ENCODE measurements at regions not wholly inside any gene's neighbourhood (a gene's known extent, or its start where the extent isn't known, plus 50 kb on each side); places are given as distances from the start of the nearest gene placed in this dataset.

DNA sequence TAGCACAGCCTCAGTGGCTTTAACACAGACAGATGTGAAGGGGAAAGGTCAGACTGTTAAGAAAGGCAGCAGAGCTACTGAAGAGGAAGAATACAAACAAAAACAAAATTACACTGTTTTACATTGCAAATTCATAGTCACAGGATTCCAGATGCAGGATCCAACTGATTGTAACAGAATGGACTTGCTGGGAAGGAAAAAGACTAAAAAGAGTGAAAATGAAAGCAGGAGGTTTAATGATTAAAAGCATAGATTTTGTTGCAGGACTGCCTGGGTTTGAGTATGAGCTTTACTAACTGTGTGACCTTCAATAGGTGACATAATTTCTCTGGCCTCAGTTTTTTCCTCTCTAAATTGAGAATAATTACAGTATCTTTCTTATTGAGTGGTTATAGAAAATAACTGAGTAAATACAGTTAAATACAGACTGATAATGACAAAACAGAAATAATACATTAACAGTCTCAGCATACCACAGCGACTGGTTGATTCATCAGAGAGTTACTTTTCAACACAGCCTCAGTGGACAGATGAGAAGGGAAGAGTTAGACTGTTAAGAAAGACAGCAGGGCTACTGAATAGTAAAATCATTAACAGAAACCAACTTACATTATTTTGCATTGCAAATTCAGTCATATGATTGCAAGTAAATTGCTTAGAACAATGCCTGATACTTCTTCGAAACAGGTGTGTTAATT is 704.2 kb upstream of the TENM4 start:
- no peak for DNase-seq (ENCODE audit: low read depth in 4 of 4, low spot score in 1 of 4)

- DNase-seq (ENCODE audit: low read depth in 4 of 4, low spot score in 1 of 4), result no peak
Observed at GRCh38 chr11:80136991-80137390, 696.2 kb upstream of the TENM4 start.

DNA sequence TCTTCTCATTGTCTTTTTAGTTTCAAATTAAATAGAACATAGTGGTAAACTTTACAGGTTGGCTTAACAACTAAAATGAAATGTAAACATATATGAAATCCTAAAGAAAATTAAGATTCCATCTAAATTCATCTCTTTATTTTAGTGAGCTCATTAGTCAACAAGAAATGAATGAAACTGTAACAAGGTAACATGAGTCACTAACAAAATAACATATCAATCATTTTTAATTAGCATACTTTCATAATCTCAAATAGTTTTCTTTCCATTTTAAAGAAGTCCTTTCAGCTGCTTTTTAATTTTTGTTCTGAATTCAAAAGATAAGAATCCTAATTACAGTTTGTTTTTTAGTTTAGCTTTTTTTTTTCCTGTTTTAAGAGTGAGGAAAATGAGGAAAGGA is 688.6 kb upstream of the TENM4 start:
- DNase-seq (ENCODE audit: low read depth in 4 of 4, low spot score in 1 of 4), result no peak

- no peak for DNase-seq (ENCODE audit: low read depth in 4 of 4, low spot score in 1 of 4)
Observed at GRCh38 chr11:80122211-80122610, 681.4 kb upstream of the TENM4 start.

DNA sequence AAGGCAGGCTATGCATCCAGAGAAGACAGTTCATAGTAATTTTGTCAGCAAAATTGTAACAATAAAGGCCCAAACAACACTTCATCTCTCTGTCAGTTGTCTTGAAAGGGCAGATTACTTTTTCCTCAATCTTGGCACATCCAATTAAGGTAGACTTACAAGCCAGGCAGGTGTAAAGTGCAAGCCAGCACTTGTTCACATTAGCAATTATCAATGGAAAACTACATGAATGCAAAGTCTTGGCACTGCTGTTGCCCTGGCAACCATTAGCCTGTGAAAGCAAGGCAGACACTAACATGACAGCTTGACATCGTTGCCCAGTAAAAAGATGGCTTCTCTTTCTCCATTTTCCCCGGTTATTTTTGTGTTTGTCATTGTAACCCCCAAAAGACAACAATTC is 677.2 kb upstream of the TENM4 start:
- DNase-seq (ENCODE audit: low read depth in 4 of 4, low spot score in 1 of 4), result no peak

DNA sequence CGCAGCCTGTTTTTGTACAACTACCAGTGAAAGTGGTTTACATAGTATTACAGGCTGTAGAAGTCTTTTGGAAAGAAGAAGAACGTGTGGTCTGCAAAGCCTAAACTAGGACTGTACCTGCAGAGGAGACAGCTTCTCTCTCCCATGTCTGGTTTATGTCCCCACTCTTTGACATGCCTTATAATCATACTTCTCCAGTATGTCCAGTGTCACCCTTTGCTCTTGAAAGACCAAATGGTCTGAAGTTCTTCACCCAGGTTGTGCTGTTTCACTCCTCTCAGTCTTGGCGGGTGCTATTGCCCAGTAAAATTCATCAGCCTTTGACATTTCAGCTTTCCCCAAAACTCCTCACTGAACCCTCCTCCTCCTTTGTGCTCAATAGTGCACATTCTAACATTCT is 676.0 kb upstream of the TENM4 start:
- DNase-seq (ENCODE audit: low read depth in 4 of 4, low spot score in 1 of 4), result no peak

DNA sequence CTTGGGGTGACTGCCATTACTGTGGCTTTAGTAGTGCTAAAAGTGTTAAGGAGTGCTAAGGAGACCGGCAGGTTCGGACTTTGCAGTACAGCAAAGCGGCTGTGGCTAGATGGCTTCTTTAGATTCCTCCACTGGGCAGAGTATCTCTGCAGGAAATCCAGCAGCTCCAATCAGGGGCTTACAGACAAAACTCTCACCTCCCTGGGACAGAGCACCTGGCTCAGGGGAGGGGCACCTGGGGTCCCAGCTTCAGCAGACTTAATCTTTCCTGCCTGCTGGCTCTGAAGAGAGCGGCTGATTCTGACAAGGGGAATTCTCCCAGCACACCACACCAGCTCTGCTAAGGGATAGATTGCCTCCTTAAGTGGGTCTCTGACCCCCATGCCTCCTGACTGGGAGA is 668.8 kb upstream of the TENM4 start:
- no peak for DNase-seq (ENCODE audit: low read depth in 4 of 4, low spot score in 1 of 4)

DNA sequence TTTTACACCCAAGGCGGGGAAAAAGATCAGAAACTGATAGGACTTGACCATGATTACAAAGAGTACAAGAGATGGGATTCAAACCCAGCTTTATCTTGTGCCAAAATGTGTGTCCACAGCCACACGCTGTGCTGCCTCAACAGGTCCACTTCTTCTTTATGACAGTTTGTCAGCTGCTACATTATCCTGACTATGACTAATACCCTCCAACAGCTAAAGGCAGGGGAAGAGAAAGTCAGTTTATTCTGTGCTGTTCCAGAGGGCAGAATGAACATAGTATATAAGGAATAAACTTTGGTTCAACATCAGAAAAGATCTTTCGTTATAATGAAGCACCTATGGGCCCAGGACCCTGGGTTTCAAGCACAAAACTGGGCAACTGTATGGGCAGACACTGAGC is 668.2 kb upstream of the TENM4 start:
- DNase-seq (ENCODE audit: low read depth in 4 of 4, low spot score in 1 of 4), result no peak

DNA sequence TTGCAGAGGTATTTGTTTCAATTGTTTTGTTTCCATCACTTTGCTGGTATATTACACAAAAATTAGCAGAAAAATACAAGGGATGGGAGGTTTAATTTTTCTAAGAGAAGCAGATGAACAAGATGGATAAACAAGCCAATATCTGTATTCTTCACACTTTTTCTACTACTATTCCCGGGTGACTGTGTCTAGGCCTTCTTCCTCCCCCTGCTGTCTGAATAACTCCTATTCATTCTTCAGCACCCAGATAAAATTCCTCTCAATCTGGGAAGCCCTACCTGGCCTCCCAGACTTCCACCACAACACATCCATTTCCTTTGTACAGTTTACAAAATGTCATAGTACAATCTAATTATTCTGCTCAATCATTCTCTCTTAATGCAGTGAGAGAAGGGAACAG is 666.6 kb upstream of the TENM4 start:
- no peak for DNase-seq (ENCODE audit: low read depth in 4 of 4, low spot score in 1 of 4)

- no peak for DNase-seq (ENCODE audit: low read depth in 4 of 4, low spot score in 1 of 4)
Observed at GRCh38 chr11:80104191-80104590, 663.4 kb upstream of the TENM4 start.

- DNase-seq (ENCODE audit: low read depth in 4 of 4, low spot score in 1 of 4), result no peak
Observed at GRCh38 chr11:80103142-80103859, 662.5 kb upstream of the TENM4 start.

- DNase-seq (ENCODE audit: low read depth in 4 of 4, low spot score in 1 of 4), result no peak
Observed at GRCh38 chr11:80097146-80097545, 656.3 kb upstream of the TENM4 start.

- DNase-seq (ENCODE audit: low read depth in 4 of 4, low spot score in 1 of 4), result no peak
Observed at GRCh38 chr11:80096736-80097135, 655.9 kb upstream of the TENM4 start.

DNA sequence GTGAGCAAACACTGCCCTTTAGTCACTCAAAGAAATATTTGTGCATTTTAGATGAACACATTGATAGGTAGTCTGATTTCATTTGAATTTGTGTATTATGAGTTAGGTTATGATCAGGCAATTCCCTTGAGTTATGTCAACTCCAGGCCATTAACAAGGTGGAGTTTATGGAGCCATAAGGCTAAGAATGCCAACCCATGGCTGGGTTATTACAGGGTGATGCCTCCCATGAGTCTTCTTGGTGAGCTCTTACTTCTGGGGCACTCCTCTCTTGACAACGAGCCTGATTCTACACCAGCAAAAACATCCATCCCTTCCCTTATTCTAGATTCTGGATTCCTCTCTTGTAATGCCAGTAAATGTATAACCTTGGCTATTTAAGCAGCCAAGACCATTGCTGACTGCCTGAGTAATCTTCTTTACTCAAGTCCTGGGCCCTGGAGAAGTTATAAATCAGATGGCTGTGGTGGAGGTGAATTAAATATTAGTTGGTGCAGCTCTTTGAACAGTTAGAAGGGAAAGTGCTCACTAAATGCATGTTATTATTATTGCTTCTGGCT is 645.7 kb upstream of the TENM4 start:
- DNase-seq (ENCODE audit: low read depth in 4 of 4, low spot score in 1 of 4), result no peak

- no peak for DNase-seq (ENCODE audit: low read depth in 4 of 4, low spot score in 1 of 4)
Observed at GRCh38 chr11:80085563-80085962, 644.7 kb upstream of the TENM4 start.

- DNase-seq (ENCODE audit: low read depth in 4 of 4, low spot score in 1 of 4), result no peak
Observed at GRCh38 chr11:80084608-80085007, 643.8 kb upstream of the TENM4 start.

DNA sequence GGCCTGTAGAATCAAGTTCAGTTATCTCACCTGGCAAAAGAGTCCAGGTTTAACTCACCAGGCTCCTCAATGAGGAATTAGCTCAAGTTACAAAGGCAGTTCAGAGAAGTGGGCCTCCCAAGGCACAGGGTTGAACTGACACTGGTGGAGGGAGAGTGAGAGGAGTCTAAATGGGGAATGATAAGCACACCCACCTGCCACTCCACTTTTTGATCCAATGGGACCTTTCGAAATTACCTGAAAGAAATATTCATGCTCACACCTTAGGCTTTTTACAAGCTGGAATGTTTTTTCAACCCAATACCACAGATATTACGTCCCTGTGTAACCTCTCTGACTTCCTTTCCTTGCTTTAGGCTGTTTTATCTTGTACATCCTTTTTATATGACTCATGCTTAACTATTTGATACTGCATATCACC is 642.7 kb upstream of the TENM4 start:
- DNase-seq (ENCODE audit: low read depth in 4 of 4, low spot score in 1 of 4), result no peak

GRCh38 chr11:80082406-80082805 is 641.6 kb upstream of the TENM4 start:
- no peak for DNase-seq (ENCODE audit: low read depth in 4 of 4, low spot score in 1 of 4)

- no peak for DNase-seq (ENCODE audit: low read depth in 4 of 4, low spot score in 1 of 4)
Observed at GRCh38 chr11:80077113-80077512, 636.3 kb upstream of the TENM4 start.

- DNase-seq (ENCODE audit: low read depth in 4 of 4, low spot score in 1 of 4), result no peak
Observed at GRCh38 chr11:80074837-80075236, 634.0 kb upstream of the TENM4 start.

- DNase-seq (ENCODE audit: low read depth in 4 of 4, low spot score in 1 of 4), result no peak
Observed at GRCh38 chr11:80066291-80066690, 625.5 kb upstream of the TENM4 start.

- no peak for DNase-seq (ENCODE audit: low read depth in 4 of 4, low spot score in 1 of 4)
Observed at GRCh38 chr11:80065086-80065485, 624.3 kb upstream of the TENM4 start.

DNA sequence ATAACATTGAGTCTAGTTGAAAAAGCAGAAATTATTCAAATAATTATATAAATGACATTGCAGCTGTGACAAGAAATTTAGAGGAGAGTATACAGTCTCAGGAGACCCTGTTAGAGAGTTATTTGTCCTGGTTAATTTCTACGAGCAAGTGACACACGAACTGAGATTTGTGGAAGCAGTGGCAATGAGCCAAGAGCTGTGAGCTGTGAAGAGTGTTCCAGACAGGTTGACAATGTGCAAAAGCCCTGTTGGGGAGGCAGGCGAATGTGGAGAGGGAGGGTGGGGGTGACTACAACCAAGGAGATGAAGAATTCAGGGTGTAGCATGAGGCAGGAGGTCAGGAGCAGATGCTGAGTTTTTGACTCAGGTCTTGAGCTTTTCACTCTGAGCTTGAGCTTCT is 620.2 kb upstream of the TENM4 start:
- DNase-seq (ENCODE audit: low read depth in 4 of 4, low spot score in 1 of 4), result no peak

Measured in stimulated activated CD4-positive, alpha-beta T cell treated with anti-CD3 and anti-CD28 coated beads, Interleukin-1b, Interleukin-23, amount 100 ng/mL, for 24 hours (primary cell).